Tibial nerve (tissue), 4 donors: ENCODE measurements at regions not wholly inside any gene's neighbourhood (a gene's known extent, or its start where the extent isn't known, plus 50 kb on each side); places are given as distances from the start of the nearest gene placed in this dataset.

Experiments used
- DNase-seq, 2 donors: peaks; one replicate each; pipeline ENCODE4 v3.0.0-alpha.2; 2019; ENCODE audit warnings: low spot score in 2 of 2
- H3K27ac ChIP-seq, 4 donors: fragments of 200-600 bp; sonication (generic) in 3 of 4; one replicate each; pipeline ENCODE4 v1.5.1; 2017 to 2019; ENCODE audit warnings: mild to moderate bottlenecking in 1 of 4
- H3K27me3 ChIP-seq, 2 donors: fragments of 200-600 bp; sonication (generic) in 1 of 2; one replicate each; pipeline versions ENCODE4 v1.5.1 to v1.6.0; 2017 to 2019
- H3K36me3 ChIP-seq, 3 donors: fragments of 200-600 bp; sonication (generic); one replicate each; pipeline ENCODE4 v1.5.1; 2018 to 2019
- H3K4me1 ChIP-seq, 4 donors: fragments of 200-600 bp; sonication (generic) in 3 of 4; one replicate each; pipeline ENCODE4 v1.5.1; 2017 to 2019
- H3K4me3 ChIP-seq, 4 donors: fragments of 200-600 bp; sonication (generic) in 3 of 4; one replicate each; pipeline ENCODE4 v1.5.1; 2017 to 2019; ENCODE audit warnings: mild to moderate bottlenecking in 1 of 4, moderate library complexity in 1 of 4
- H3K9me3 ChIP-seq, 4 donors: fragments of 200-600 bp; sonication (generic) in 3 of 4; one replicate each; pipeline ENCODE4 v1.5.1; 2017 to 2019
- CTCF ChIP-seq, 5 experiments: fragments of 200-600 bp in 3 of 5; fragments of 450-650 bp in 2 of 5; sonication (generic) in 3 of 5; IDR thresholded peaks; one replicate each; pipeline ENCODE4 v1.5.1; 2016 to 2019; ENCODE audit warnings: antibody characterized with exemption in 5 of 5, mild to moderate bottlenecking in 3 of 5, moderate library complexity in 2 of 5
- EP300 ChIP-seq, 2 donors: sonication (generic); formaldehyde crosslinking; IDR thresholded peaks; one replicate each; pipeline ENCODE4 v1.6.1; 2017; ENCODE audit warnings: antibody characterized with exemption in 2 of 2, mild to moderate bottlenecking in 1 of 2
- POLR2A ChIP-seq, 2 donors: fragments of 450-650 bp; IDR thresholded peaks; one replicate each; pipeline ENCODE4 v1.6.1; 2017; ENCODE audit warnings: antibody characterized with exemption in 2 of 2, mild to moderate bottlenecking in 2 of 2, moderate library complexity in 2 of 2
- WGBS, 2 donors: methylation state at CpG; one replicate each; pipeline ENCODE4 v1.1.5; 2018; 5-methylcytosine and 5-hydroxymethylcytosine counted together

- Histone ChIP-seq H3K27ac (no peak overlapping the region), H3K4me3 (no peak overlapping the region), H3K4me1 (no peaks in the 10 kb centered on the region), H3K36me3 (no peaks in the 10 kb centered on the region), H3K9me3 (no peaks in the 10 kb centered on the region), H3K27me3 (no peaks in the 10 kb centered on the region)
- 88 to 89% methylated on average over 4 of the region's 4 CpGs for WGBS, 2 donors
- no peak for TF ChIP-seq CTCF (IDR thresholded peaks at IDR 0.05)
- DNase-seq, result no peak
These were observed 56.6 kb upstream of the C4orf54 start for GRCh38 chr4:99714179-99714578.

- Histone ChIP-seq H3K4me1 (no peaks in the 10 kb centered on the region), H3K27me3 (no peaks in the 10 kb centered on the region), H3K27ac (no peak overlapping the region), H3K36me3 (no peaks in the 10 kb centered on the region), H3K4me3 (no peak overlapping the region), H3K9me3 (no peaks in the 10 kb centered on the region)
- 80 to 90% methylated on average over 3 of the region's 3 CpGs for WGBS, 2 donors
- TF ChIP-seq EP300 (IDR thresholded peaks at IDR 0.05) (no peak), POLR2A (IDR thresholded peaks at IDR 0.05) (no peak), CTCF (IDR thresholded peaks at IDR 0.05) (no peak)
- DNase-seq, result no peak
These were observed 54.9 kb upstream of the C4orf54 start for GRCh38 chr4:99712530-99712929.

- no peaks in the 10 kb centered on the region for H3K36me3 ChIP-seq
- TF ChIP-seq CTCF (IDR thresholded peaks at IDR 0.05) (no peak), POLR2A (IDR thresholded peaks at IDR 0.05) (no peak), EP300 (IDR thresholded peaks at IDR 0.05) (no peak)
- no peak overlapping the region for H3K4me3 ChIP-seq
- no peaks in the 10 kb centered on the region for H3K27me3 ChIP-seq
- H3K27ac ChIP-seq, result no peak overlapping the region
- no peak for DNase-seq
- H3K4me1 ChIP-seq, result no peaks in the 10 kb centered on the region
- no peaks in the 10 kb centered on the region for H3K9me3 ChIP-seq
- WGBS, 2 donors, result 88% methylated on average over 1 of the region's 1 CpG
These were observed 54.5 kb upstream of the C4orf54 start for GRCh38 chr4:99712099-99712498.

- Histone ChIP-seq H3K27me3 (no peaks in the 10 kb centered on the region), H3K27ac (no peak overlapping the region), H3K4me3 (no peak overlapping the region), H3K36me3 (no peaks in the 10 kb centered on the region), H3K9me3 (no peaks in the 10 kb centered on the region), H3K4me1 (no peaks in the 10 kb centered on the region)
- 68 to 80% methylated on average over 2 of the region's 2 CpGs for WGBS, 2 donors
- no peak for TF ChIP-seq CTCF (IDR thresholded peaks at IDR 0.05)
- TF ChIP-seq POLR2A (IDR thresholded peaks at IDR 0.05), result no peak
- TF ChIP-seq EP300 (IDR thresholded peaks at IDR 0.05), result no peak
- DNase-seq, result no peak
These were observed 54.0 kb upstream of the C4orf54 start for GRCh38 chr4:99711657-99712056.

- H3K9me3 ChIP-seq, result no peaks in the 10 kb centered on the region
- no peaks in the 10 kb centered on the region for H3K4me1 ChIP-seq
- no peaks in the 10 kb centered on the region for H3K36me3 ChIP-seq
- WGBS, 2 donors, result 80 to 100% methylated on average over 1 of the region's 1 CpG
- H3K27me3 ChIP-seq, result no peaks in the 10 kb centered on the region
- TF ChIP-seq CTCF (IDR thresholded peaks at IDR 0.05), result no peak
- TF ChIP-seq EP300 (IDR thresholded peaks at IDR 0.05), result no peak
- no peak for TF ChIP-seq POLR2A (IDR thresholded peaks at IDR 0.05)
- no peak overlapping the region for H3K27ac ChIP-seq
- H3K4me3 ChIP-seq, result no peak overlapping the region
- DNase-seq, result no peak
These were observed 53.2 kb upstream of the C4orf54 start for GRCh38 chr4:99710681-99711345.
